GM21423 (cell line): ENCODE measurements at regions not wholly inside any gene's neighbourhood (a gene's known extent, or its start where the extent isn't known, plus 50 kb on each side); places are given as distances from the start of the nearest gene placed in this dataset.
"Not testable (repeated sequence)": the region's sequence is repeated elsewhere in the genome, so short reads cannot be mapped to it uniquely, and the experiment has no call there.

ENCODE experiments used
- ATAC-seq: cut with Tn5 transposase; IDR thresholded peaks from one replicate; pipeline ENCODE4 v1.9.1; 2021; ENCODE audit warnings: mild to moderate bottlenecking, moderate library complexity; ENCODE audit not compliant: unreplicated experiment

- no peak for ATAC-seq
Measured at GRCh38 chr18:27312853-27313252, 127.7 kb upstream of the CHST9 start.

- no peak for ATAC-seq
Measured at GRCh38 chr18:27312153-27312552, 127.0 kb upstream of the CHST9 start.

GRCh38 chr18:27311114-27311513 is 126.0 kb upstream of the CHST9 start:
- no peak for ATAC-seq

- ATAC-seq: no peak
Measured at GRCh38 chr18:27301615-27302378, 116.7 kb upstream of the CHST9 start.

GRCh38 chr18:27298214-27298804 is 113.2 kb upstream of the CHST9 start:
- no peak for ATAC-seq

GRCh38 chr18:27285973-27286562 is 101.0 kb upstream of the CHST9 start:
- ATAC-seq: not testable (repeated sequence)

- ATAC-seq: no peak
Measured at GRCh38 chr18:27278131-27278530, 93.0 kb upstream of the CHST9 start.

- no peak for ATAC-seq
Measured at GRCh38 chr18:27277554-27277953, 92.4 kb upstream of the CHST9 start.

- no peak for ATAC-seq
Measured at GRCh38 chr18:27276886-27277285, 91.8 kb upstream of the CHST9 start.

- ATAC-seq: no peak
Measured at GRCh38 chr18:27276479-27276878, 91.4 kb upstream of the CHST9 start.

- no peak for ATAC-seq
Measured at GRCh38 chr18:27274901-27275300, 89.8 kb upstream of the CHST9 start.

GRCh38 chr18:27270508-27270907 is 85.4 kb upstream of the CHST9 start:
- no peak for ATAC-seq

GRCh38 chr18:27263369-27263768 is 78.3 kb upstream of the CHST9 start:
- no peak for ATAC-seq

- ATAC-seq: no peak
Measured at GRCh38 chr18:27261769-27262549, 76.9 kb upstream of the CHST9 start.

- no peak for ATAC-seq
Measured at GRCh38 chr18:27253571-27253970, 68.5 kb upstream of the CHST9 start.

GRCh38 chr18:27250471-27250870 is 65.4 kb upstream of the CHST9 start:
- ATAC-seq: no peak

GRCh38 chr18:27249933-27250332 is 64.8 kb upstream of the CHST9 start:
- no peak for ATAC-seq

GRCh38 chr18:27244259-27244658 is 59.2 kb upstream of the CHST9 start:
- no peak for ATAC-seq

- ATAC-seq: no peak
Measured at GRCh38 chr18:27242392-27243047, 57.4 kb upstream of the CHST9 start.

- ATAC-seq: no peak
Measured at GRCh38 chr18:27240383-27240782, 55.3 kb upstream of the CHST9 start.

GRCh38 chr18:27239669-27240068 is 54.6 kb upstream of the CHST9 start:
- ATAC-seq: no peak
